ENCODE measurements at regions not wholly inside any gene's neighbourhood (a gene's known extent, or its start where the extent isn't known, plus 50 kb on each side); places are given as distances from the start of the nearest gene placed in this dataset.

DNA sequence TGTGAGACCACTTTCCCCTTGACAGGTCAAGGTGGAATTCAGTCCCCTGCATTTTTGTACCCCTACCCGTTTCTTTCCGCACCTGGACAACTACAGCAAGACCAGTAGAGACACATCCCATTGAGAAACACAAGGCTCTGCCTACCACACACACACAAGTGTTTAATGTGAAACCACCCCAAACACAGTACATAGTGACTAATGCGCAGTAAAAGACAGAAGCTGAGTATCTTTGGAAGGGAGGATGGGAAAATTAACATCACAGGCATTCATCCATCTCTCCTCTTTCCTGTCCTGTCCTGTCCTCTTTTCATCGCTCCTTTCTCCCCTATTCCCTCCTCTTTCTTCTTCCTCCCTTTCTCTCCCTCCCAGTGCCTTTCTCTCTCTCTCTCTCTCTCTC lies 64.8 kb downstream of the SCN11A start:
- Histone ChIP-seq H3K36me3 (ENCODE audit: low read depth, low read length) (no peaks in the 10 kb centered on the region), H3K27ac (ENCODE audit: low read length) (peak overlapping the region; percentile 74), H3K79me2 (ENCODE audit: low read length) (no peaks in the 10 kb centered on the region), H3F3A (ENCODE audit: low read length, unreplicated experiment) (no peaks in the 10 kb centered on the region), H3K4me1 (ENCODE audit: insufficient read depth, low read length) (peaks cover 24% of the 10 kb centered on the region), H3K27me3 (ENCODE audit: low read length) (no peaks in the 10 kb centered on the region), H2AFZ (ENCODE audit: low read length) (no peak overlapping the region), H4K20me1 (ENCODE audit: low read length) (no peaks in the 10 kb centered on the region), H3K9me2 (replicated peaks; ENCODE audit: low read length) (no peaks in the 10 kb centered on the region), H3K4me3 (ENCODE audit: low read length) (no peak overlapping the region), H3K9me3 (ENCODE audit: low read length) (no peaks in the 10 kb centered on the region), H3K4me2 (ENCODE audit: low read length) (no peak overlapping the region; the same call in 1 of the 2 replicates), H3K9ac (ENCODE audit: low read length) (no peak overlapping the region)
- peak; percentile 42 for DNase-seq
- POLR2A ChIA-PET (ENCODE audit: unreplicated experiment) = no interaction called here
- intact Hi-C loops (cut with micrococcal nuclease) = no loop called here
- no TSS peak for BruUV-seq (replicated peaks)
- CTCF ChIA-PET = no interaction called here
- peak; percentile 61 for ATAC-seq
- no peak for TF ChIP-seq EZH2phosphoT487 (IDR thresholded peaks at IDR 0.05; ENCODE audit: borderline replicate concordance, low read length)

DNA sequence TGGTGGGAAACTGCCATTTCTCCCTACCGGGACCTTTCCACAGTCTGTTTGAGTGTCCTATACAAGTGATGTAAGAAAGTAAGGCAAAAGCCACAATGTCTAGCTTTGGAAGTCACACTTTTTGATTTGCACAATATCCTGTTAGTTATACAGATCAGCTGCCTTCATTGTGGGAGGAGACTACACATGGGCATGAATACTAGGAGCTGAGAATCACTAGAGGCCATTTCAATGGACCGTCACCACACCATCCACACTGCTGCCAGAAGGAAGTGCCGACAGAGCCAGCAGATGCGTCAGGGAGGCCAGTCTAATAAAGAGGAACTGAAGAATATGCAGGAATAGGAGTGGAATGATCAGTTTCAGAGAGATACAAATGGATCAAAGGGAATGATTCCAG lies 65.8 kb downstream of the SCN11A start:
- H3K4me2 ChIP-seq (ENCODE audit: low read length) = peak overlapping the region; percentile 50
- H3K27ac ChIP-seq (ENCODE audit: low read length) = peak overlapping the region; percentile 74
- CTCF ChIA-PET = no interaction called here

DNA sequence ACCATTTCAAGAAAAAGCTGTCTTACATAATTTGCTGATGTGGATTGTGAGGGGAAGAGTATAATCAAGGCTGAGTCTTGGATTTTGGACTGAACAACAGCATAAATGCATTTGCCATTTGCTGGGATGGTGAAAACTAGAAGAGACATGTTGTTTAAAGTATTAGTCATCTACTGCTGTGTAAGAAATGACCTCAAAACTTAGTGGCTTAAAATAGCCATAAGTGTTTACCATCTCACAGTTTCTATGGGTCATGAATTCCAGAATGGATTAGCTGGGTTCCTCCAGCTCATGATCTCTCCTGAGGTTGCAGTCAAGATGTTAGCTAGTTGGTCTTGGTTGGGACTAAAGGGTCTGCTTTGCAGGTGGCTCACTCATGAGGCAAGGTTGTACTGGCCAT lies 66.2 kb downstream of the SCN11A start:
- Histone ChIP-seq H3F3A (ENCODE audit: low read length, unreplicated experiment) (no peaks in the 10 kb centered on the region), H2AFZ (ENCODE audit: low read length) (no peak overlapping the region), H3K9me2 (replicated peaks; ENCODE audit: low read length) (no peaks in the 10 kb centered on the region), H3K4me2 (ENCODE audit: low read length) (peak overlapping the region; percentile 50), H3K4me3 (ENCODE audit: low read length) (no peak overlapping the region), H3K4me1 (ENCODE audit: insufficient read depth, low read length) (peaks cover 23% of the 10 kb centered on the region), H3K36me3 (ENCODE audit: low read depth, low read length) (no peaks in the 10 kb centered on the region), H4K20me1 (ENCODE audit: low read length) (no peaks in the 10 kb centered on the region), H3K9me3 (ENCODE audit: low read length) (no peaks in the 10 kb centered on the region), H3K79me2 (ENCODE audit: low read length) (no peaks in the 10 kb centered on the region), H3K27me3 (ENCODE audit: low read length) (peaks cover 3% of the 10 kb centered on the region; the same call in 1 of the 2 replicates), H3K27ac (ENCODE audit: low read length) (peak overlapping the region; percentile 74), H3K9ac (ENCODE audit: low read length) (no peak overlapping the region; the same call in 1 of the 2 replicates)
- POLR2A ChIA-PET (ENCODE audit: unreplicated experiment) = no interaction called here
- no TSS peak for BruUV-seq (replicated peaks)
- intact Hi-C loops (cut with micrococcal nuclease) = no loop called here
- CTCF ChIA-PET = no interaction called here
- TF ChIP-seq EZH2phosphoT487 (IDR thresholded peaks at IDR 0.05; ENCODE audit: borderline replicate concordance, low read length) (no peak), CTCF (conservative IDR thresholded peaks at IDR 0.05; ENCODE audit: low read depth, low read length) (no peak), EZH2 (IDR thresholded peaks at IDR 0.05; ENCODE audit: low read length, unreplicated experiment) (no peak)
- DNase-seq (peak; percentile 69), ATAC-seq (peak; percentile 32)

More for the DNA sequence above, 65.8 kb downstream of the SCN11A start:
- BruUV-seq (replicated peaks) = no TSS peak
- peak; percentile 16; the same call in 1 of the 2 replicates for ATAC-seq
- POLR2A ChIA-PET (ENCODE audit: unreplicated experiment) = no interaction called here
- Histone ChIP-seq H3F3A (ENCODE audit: low read length, unreplicated experiment) (no peaks in the 10 kb centered on the region), H3K9me2 (replicated peaks; ENCODE audit: low read length) (no peaks in the 10 kb centered on the region), H4K20me1 (ENCODE audit: low read length) (no peaks in the 10 kb centered on the region), H3K4me1 (ENCODE audit: insufficient read depth, low read length) (peaks cover 23% of the 10 kb centered on the region), H2AFZ (ENCODE audit: low read length) (no peak overlapping the region), H3K9ac (ENCODE audit: low read length) (no peak overlapping the region; the same call in 1 of the 2 replicates), H3K27me3 (ENCODE audit: low read length) (no peaks in the 10 kb centered on the region), H3K9me3 (ENCODE audit: low read length) (no peaks in the 10 kb centered on the region), H3K36me3 (ENCODE audit: low read depth, low read length) (no peaks in the 10 kb centered on the region), H3K79me2 (ENCODE audit: low read length) (no peaks in the 10 kb centered on the region), H3K4me3 (ENCODE audit: low read length) (no peak overlapping the region)
- DNase-seq = no peak
- TF ChIP-seq EZH2phosphoT487 (IDR thresholded peaks at IDR 0.05; ENCODE audit: borderline replicate concordance, low read length) = no peak
- intact Hi-C loops (cut with micrococcal nuclease) = no loop called here

- intact Hi-C loops (cut with micrococcal nuclease) = no loop called here
- Histone ChIP-seq H3K9ac (ENCODE audit: low read length) (no peak overlapping the region), H3K9me2 (replicated peaks; ENCODE audit: low read length) (no peaks in the 10 kb centered on the region), H3F3A (ENCODE audit: low read length, unreplicated experiment) (no peaks in the 10 kb centered on the region), H3K36me3 (ENCODE audit: low read depth, low read length) (no peaks in the 10 kb centered on the region), H3K4me1 (ENCODE audit: insufficient read depth, low read length) (peaks cover 23% of the 10 kb centered on the region), H3K4me2 (ENCODE audit: low read length) (no peak overlapping the region), H3K27ac (ENCODE audit: low read length) (no peak overlapping the region), H3K27me3 (ENCODE audit: low read length) (peaks cover 4% of the 10 kb centered on the region; the same call in 1 of the 2 replicates), H4K20me1 (ENCODE audit: low read length) (no peaks in the 10 kb centered on the region), H3K9me3 (ENCODE audit: low read length) (no peaks in the 10 kb centered on the region), H3K4me3 (ENCODE audit: low read length) (no peak overlapping the region), H2AFZ (ENCODE audit: low read length) (no peak overlapping the region), H3K79me2 (ENCODE audit: low read length) (no peaks in the 10 kb centered on the region)
- DNase-seq (no peak), ATAC-seq (no peak)
- ChIA-PET POLR2A (ENCODE audit: unreplicated experiment) (no interaction called here), CTCF (no interaction called here)
- no TSS peak for BruUV-seq (replicated peaks)
- TF ChIP-seq EZH2phosphoT487 (IDR thresholded peaks at IDR 0.05; ENCODE audit: borderline replicate concordance, low read length) (no peak), EZH2 (IDR thresholded peaks at IDR 0.05; ENCODE audit: low read length, unreplicated experiment) (no peak), CTCF (conservative IDR thresholded peaks at IDR 0.05; ENCODE audit: low read depth, low read length) (no peak)
These were observed 67.0 kb downstream of the SCN11A start for GRCh38 chr3:38984731-38985130.

Measured in PC-3 (cell line).